ENCODE measurements at regions not wholly inside any gene's neighbourhood (a gene's known extent, or its start where the extent isn't known, plus 50 kb on each side); places are given as distances from the start of the nearest gene placed in this dataset.

DNA sequence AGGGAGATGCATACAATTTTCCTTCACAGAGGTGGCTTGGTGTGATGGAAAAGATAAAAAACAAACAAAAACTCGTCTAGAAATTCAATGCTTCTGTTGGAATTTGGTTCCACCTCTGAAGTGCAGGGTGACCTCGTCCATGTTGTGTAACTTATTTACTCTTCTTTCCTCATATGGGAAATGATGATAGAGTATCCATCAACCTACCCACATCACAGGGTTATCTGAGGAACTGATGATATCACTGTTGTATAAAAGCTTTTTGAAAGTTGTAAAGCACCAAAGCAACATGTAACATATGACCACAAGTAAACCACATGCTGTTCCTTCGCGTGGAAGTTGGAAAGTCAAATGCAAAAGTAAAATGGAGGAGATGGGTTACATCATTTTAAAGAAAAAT, 212.0 kb upstream of the SGK1 start (continued):
- TF ChIP-seq, protein P1, sequence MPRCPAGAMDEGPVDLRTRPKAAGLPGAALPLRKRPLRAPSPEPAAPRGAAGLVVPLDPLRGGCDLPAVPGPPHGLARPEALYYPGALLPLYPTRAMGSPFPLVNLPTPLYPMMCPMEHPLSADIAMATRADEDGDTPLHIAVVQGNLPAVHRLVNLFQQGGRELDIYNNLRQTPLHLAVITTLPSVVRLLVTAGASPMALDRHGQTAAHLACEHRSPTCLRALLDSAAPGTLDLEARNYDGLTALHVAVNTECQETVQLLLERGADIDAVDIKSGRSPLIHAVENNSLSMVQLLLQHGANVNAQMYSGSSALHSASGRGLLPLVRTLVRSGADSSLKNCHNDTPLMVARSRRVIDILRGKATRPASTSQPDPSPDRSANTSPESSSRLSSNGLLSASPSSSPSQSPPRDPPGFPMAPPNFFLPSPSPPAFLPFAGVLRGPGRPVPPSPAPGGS (IDR thresholded peaks at IDR 0.05) = peak; percentile 94
- no peak for TF ChIP-seq ZC3H11A (IDR thresholded peaks at IDR 0.05)

DNA sequence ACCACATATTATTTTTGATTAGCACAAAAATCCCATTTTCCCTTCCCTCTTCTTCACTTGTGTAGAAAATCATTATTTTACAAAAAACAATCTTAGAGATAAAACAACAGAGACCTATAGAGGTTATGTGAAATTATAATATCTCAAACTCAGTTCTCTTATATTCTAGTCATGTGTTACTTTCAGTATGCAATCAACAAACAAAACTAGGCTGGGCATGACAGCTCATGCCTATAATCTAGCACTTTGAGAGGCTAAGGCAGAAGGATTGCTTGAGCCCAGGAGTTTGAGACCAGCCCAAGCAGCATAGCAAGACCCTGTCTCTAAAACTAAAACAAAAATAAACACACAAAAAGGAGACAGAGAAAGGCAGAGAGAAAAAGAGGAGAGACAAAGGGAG, 211.4 kb upstream of the SGK1 start:
- Histone ChIP-seq H3K27ac (peak overlapping the region; percentile 85 to 92), H3K9me3 (no peaks in the 10 kb centered on the region), H3K4me1 (peaks cover 49% of the 10 kb centered on the region), H3K4me2 (peak overlapping the region; percentile 63), H3K4me3 (no peak overlapping the region)
- CTCF ChIA-PET = interaction anchor here (0.9 kb wide), 1 partner anchor 355 kb away, joined by 3 read pairs; no protein-coding TSS in a partner anchor
- no peak for DNase-seq (ENCODE audit: low read depth in 1 of 2, low spot score in 1 of 2)
- no peak for FAIRE-seq
- POLR2A ChIA-PET = no interaction called here
- no peak for TF ChIP-seq RNF2 (IDR thresholded peaks at IDR 0.05; ENCODE audit: borderline replicate concordance, low read depth)
- TF ChIP-seq, protein P2, sequence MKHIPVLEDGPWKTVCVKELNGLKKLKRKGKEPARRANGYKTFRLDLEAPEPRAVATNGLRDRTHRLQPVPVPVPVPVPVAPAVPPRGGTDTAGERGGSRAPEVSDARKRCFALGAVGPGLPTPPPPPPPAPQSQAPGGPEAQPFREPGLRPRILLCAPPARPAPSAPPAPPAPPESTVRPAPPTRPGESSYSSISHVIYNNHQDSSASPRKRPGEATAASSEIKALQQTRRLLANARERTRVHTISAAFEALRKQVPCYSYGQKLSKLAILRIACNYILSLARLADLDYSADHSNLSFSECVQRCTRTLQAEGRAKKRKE (CRISPR knock-in tag; IDR thresholded peaks at IDR 0.05; ENCODE audit: low read depth) = no peak
- no peak for TF ChIP-seq FOSB (CRISPR knock-in tag; IDR thresholded peaks at IDR 0.05)
- no peak for TF ChIP-seq KDM5A (IDR thresholded peaks at IDR 0.05)
- TF ChIP-seq, protein P3, sequence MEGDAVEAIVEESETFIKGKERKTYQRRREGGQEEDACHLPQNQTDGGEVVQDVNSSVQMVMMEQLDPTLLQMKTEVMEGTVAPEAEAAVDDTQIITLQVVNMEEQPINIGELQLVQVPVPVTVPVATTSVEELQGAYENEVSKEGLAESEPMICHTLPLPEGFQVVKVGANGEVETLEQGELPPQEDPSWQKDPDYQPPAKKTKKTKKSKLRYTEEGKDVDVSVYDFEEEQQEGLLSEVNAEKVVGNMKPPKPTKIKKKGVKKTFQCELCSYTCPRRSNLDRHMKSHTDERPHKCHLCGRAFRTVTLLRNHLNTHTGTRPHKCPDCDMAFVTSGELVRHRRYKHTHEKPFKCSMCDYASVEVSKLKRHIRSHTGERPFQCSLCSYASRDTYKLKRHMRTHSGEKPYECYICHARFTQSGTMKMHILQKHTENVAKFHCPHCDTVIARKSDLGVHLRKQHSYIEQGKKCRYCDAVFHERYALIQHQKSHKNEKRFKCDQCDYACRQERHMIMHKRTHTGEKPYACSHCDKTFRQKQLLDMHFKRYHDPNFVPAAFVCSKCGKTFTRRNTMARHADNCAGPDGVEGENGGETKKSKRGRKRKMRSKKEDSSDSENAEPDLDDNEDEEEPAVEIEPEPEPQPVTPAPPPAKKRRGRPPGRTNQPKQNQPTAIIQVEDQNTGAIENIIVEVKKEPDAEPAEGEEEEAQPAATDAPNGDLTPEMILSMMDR (IDR thresholded peaks at IDR 0.05) = no peak
- no peak for TF ChIP-seq HOXA7 (CRISPR knock-in tag; IDR thresholded peaks at IDR 0.05)
- TF ChIP-seq RARB (CRISPR knock-in tag; IDR thresholded peaks at IDR 0.05) = no peak
- TF ChIP-seq, protein P4, sequence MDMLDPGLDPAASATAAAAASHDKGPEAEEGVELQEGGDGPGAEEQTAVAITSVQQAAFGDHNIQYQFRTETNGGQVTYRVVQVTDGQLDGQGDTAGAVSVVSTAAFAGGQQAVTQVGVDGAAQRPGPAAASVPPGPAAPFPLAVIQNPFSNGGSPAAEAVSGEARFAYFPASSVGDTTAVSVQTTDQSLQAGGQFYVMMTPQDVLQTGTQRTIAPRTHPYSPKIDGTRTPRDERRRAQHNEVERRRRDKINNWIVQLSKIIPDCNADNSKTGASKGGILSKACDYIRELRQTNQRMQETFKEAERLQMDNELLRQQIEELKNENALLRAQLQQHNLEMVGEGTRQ (IDR thresholded peaks at IDR 0.05) = no peak
- TF ChIP-seq, protein P1 (IDR thresholded peaks at IDR 0.05) = no peak
- no peak for TF ChIP-seq EP300 (IDR thresholded peaks at IDR 0.05)
- no peak for TF ChIP-seq TFCP2L1 (CRISPR knock-in tag; IDR thresholded peaks at IDR 0.05)
- no peak for TF ChIP-seq ZC3H11A (IDR thresholded peaks at IDR 0.05)
- ATAC-seq = peak in 1 of 2 experiments; percentile 47; a peak in 3 of 6 replicates

DNA sequence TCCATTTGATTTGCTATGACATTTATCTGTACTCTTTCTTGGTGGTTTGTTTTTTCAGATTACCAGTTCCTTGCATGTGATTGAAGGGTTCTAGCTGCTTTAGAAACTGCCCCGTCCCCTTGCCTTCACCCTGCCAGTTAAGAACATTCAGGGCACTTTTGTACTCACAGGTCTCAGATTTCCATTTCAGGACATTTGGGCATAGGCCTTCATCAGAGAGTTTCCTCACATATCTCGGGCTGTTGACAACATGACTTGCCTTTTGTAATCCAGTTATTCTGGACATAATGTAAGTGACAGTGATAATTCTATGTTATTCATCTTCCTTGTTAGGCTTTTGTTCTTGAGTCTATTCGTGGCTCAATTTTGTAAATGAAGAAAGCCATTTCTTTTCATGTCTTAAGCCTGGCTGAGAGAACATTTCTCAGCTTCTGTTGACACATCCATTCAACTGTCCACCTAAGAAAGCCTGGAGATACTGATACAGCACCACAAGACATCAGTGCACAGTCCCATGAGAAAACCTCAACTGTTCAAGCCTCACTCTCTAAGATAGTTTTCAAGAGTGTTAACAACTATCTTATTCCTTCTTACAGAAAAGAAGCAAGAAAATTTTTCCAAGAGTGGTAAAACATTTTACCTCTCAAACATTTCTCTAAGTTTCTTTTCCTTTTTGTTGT, 209.3 kb upstream of the SGK1 start:
- H3K4me3 ChIP-seq = no peak overlapping the region
- WGBS (ENCODE audit: missing lambda C conversion rate) = 87% methylated on average over 3 of the region's 3 CpGs
- ChIA-PET POLR2A (no interaction called here), CTCF (interaction anchor here (1.5 kb wide), 1 partner anchor 90 kb away, joined by 3 read pairs; no protein-coding TSS in a partner anchor)
- no peak for DNase-seq (ENCODE audit: low read depth in 1 of 2, low spot score in 1 of 2)
- no peak for ATAC-seq
- no peak overlapping the region for H3K4me2 ChIP-seq
- TF ChIP-seq ZFP36 (IDR thresholded peaks at IDR 0.05; ENCODE audit: borderline replicate concordance, partially characterized antibody) = no peak
- TF ChIP-seq JUNB (IDR thresholded peaks at IDR 0.05) = no peak
- TF ChIP-seq, protein P5, sequence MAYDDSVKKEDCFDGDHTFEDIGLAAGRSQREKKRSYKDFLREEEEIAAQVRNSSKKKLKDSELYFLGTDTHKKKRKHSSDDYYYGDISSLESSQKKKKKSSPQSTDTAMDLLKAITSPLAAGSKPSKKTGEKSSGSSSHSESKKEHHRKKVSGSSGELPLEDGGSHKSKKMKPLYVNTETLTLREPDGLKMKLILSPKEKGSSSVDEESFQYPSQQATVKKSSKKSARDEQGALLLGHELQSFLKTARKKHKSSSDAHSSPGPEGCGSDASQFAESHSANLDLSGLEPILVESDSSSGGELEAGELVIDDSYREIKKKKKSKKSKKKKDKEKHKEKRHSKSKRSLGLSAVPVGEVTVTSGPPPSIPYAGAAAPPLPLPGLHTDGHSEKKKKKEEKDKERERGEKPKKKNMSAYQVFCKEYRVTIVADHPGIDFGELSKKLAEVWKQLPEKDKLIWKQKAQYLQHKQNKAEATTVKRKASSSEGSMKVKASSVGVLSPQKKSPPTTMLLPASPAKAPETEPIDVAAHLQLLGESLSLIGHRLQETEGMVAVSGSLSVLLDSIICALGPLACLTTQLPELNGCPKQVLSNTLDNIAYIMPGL (CRISPR knock-in tag; IDR thresholded peaks at IDR 0.05; ENCODE audit: borderline replicate concordance) = no peak
- no peak for TF ChIP-seq JUN (IDR thresholded peaks at IDR 0.05)
- peaks cover 60% of the 10 kb centered on the region for H3K4me1 ChIP-seq
- peak overlapping the region; percentile 52 to 81 for H3K27ac ChIP-seq
- FAIRE-seq = no peak
- no peaks in the 10 kb centered on the region for H3K9me3 ChIP-seq
